ENCODE measurements at regions not wholly inside any gene's neighbourhood (a gene's known extent, or its start where the extent isn't known, plus 50 kb on each side); places are given as distances from the start of the nearest gene placed in this dataset.

- Histone ChIP-seq H3K36me3 (no peaks in the 10 kb centered on the region), H3K9me3 (no peaks in the 10 kb centered on the region), H3K27ac (no peak overlapping the region), H3K4me3 (no peak overlapping the region), H3K27me3 (no peaks in the 10 kb centered on the region), H3K4me1 (no peaks in the 10 kb centered on the region)
- TF ChIP-seq CTCF (IDR thresholded peaks at IDR 0.05) = no peak
- ATAC-seq (no peak), DNase-seq (no peak)
- intact Hi-C loops (cut with DNase I) = no loop called here
Observed at GRCh38 chr15:91576096-91576495, 277.4 kb upstream of the SLCO3A1 start.

- intact Hi-C loops (cut with DNase I) = no loop called here
- Histone ChIP-seq H3K4me1 (no peaks in the 10 kb centered on the region), H3K4me3 (no peak overlapping the region), H3K27me3 (no peaks in the 10 kb centered on the region), H3K9me3 (no peaks in the 10 kb centered on the region), H3K36me3 (no peaks in the 10 kb centered on the region), H3K27ac (peak overlapping the region; percentile 20)
- DNase-seq = no peak
- no peak for TF ChIP-seq CTCF (IDR thresholded peaks at IDR 0.05)
- ATAC-seq = no peak
Observed at GRCh38 chr15:91578511-91578910, 275.0 kb upstream of the SLCO3A1 start.

- Histone ChIP-seq H3K36me3 (no peaks in the 10 kb centered on the region), H3K27ac (no peak overlapping the region), H3K4me1 (no peaks in the 10 kb centered on the region), H3K4me3 (no peak overlapping the region), H3K9me3 (no peaks in the 10 kb centered on the region), H3K27me3 (no peaks in the 10 kb centered on the region)
- no peak for TF ChIP-seq CTCF (IDR thresholded peaks at IDR 0.05)
- intact Hi-C loops (cut with DNase I) = no loop called here
- DNase-seq (no peak), ATAC-seq (no peak)
Observed at GRCh38 chr15:91584895-91585294, 268.6 kb upstream of the SLCO3A1 start.

- Histone ChIP-seq H3K4me1 (no peaks in the 10 kb centered on the region), H3K27ac (no peak overlapping the region), H3K36me3 (no peaks in the 10 kb centered on the region), H3K27me3 (no peaks in the 10 kb centered on the region), H3K4me3 (no peak overlapping the region), H3K9me3 (no peaks in the 10 kb centered on the region)
- no peak for ATAC-seq
- TF ChIP-seq CTCF (IDR thresholded peaks at IDR 0.05) = no peak
- DNase-seq = no peak
- intact Hi-C loops (cut with DNase I) = no loop called here
Observed at GRCh38 chr15:91586560-91586959, 266.9 kb upstream of the SLCO3A1 start.

- ATAC-seq = no peak
Observed at GRCh38 chr15:91589360-91589759, 264.1 kb upstream of the SLCO3A1 start.

More at GRCh38 chr15:91589360-91589759, 264.1 kb upstream of the SLCO3A1 start:
- Histone ChIP-seq H3K27me3 (no peaks in the 10 kb centered on the region), H3K27ac (no peak overlapping the region), H3K4me3 (no peak overlapping the region), H3K9me3 (no peaks in the 10 kb centered on the region), H3K36me3 (no peaks in the 10 kb centered on the region), H3K4me1 (no peaks in the 10 kb centered on the region)
- TF ChIP-seq CTCF (IDR thresholded peaks at IDR 0.05) = no peak
- intact Hi-C loops (cut with DNase I) = no loop called here
- DNase-seq = no peak

Measured in upper lobe of right lung (tissue), 1 donor.